8988T (cell line): ENCODE measurements at regions not wholly inside any gene's neighbourhood (a gene's known extent, or its start where the extent isn't known, plus 50 kb on each side); places are given as distances from the start of the nearest gene placed in this dataset.

Source experiments
- DNase-seq: peaks from one replicate; pipeline ENCODE4 v3.0.0; 2011

DNA sequence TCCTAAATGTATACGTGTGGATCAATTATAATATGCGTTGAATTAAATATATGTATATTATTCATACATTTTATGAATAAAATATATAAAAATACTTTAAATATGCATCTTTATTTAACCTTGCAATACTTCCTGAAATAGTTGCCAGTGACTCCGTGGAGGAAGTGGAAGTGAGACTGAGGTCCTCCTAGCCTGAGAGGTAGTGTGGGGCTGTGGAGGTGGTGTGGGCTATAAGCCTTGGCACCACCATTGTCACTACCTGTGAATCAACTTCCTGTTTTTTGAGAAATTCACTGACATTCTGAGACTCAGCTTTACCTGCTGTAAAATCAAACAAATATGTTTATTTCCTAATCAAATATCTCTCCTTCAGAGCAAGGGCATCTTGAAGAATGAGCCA lies 514.2 kb downstream of the VRK1 start:
- no peak for DNase-seq

DNA sequence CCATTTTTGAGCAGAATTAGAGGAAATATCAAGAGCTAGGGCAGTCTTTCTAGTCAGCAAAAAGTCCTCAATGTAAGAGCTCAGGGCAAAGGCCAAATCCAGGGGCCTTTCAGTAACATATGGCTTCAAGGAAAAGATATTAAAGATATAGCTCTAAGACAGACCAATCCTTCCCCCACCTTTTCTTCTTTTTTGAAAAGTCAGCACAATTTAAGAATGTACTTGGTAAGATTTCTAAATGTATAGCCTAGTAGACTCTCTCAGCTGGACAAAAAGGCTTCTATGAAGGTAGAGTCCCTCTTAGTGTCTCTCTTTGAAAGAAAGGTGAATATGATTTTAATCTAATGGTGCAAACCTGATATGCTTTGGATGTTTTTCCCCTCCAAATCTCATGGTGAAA lies 515.7 kb downstream of the VRK1 start:
- no peak for DNase-seq

DNA sequence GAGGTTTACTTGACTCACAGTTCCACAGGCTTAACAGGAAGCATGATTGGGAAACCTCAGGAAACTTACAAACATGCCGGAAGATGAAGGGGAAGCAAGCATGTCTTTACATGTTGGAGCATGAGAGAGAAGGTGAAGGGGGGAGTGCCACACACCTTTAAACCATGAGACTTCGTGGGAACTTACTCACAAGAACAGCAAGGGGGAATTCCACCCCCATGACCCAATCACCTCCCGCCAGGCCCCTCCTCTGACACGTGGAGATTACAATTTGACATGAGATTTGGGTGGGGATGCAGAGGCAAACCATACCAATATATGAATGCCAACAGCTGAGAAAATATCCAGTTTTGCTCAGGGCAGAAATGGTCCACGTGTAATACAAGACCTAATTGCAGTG lies 518.6 kb downstream of the VRK1 start:
- DNase-seq, result no peak

DNA sequence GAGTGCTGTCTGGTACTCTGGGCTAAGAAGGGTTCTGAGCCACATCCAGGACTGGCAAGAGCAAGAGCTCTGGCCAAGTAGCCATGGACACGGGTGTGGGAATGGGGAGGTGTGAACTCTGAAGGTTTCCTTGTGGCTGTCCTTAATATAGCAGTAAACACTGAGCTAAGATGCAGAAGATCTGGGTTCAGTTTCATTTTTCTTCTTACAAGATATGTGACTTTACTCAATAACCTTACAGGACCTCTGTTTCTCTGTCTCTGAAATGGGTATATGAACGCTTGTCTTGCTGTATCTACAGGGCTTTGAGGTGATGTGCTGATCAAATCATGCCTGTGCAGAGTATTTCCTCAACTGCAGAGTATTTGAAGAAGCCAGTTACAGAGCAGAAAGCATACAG lies 521.2 kb downstream of the VRK1 start:
- no peak for DNase-seq

DNA sequence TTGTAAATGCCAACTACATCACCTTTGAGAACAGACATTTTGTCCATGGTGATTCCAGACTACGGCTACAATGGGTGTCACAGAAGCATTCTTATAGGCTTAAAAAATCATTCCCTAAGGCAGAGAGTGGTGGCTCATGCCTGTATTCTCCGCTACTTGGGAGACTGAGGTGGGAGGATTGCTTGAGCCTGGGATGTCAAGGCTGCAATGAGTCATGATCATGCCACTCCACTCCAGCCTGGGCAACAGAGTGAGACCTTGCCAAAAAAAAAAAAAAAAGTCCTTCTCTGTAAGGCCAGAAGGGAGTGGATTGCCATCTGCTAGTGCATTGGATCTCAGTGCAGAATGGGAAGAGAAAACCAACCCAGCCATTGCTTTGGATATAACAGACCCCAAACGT lies 522.5 kb downstream of the VRK1 start:
- no peak for DNase-seq

DNA sequence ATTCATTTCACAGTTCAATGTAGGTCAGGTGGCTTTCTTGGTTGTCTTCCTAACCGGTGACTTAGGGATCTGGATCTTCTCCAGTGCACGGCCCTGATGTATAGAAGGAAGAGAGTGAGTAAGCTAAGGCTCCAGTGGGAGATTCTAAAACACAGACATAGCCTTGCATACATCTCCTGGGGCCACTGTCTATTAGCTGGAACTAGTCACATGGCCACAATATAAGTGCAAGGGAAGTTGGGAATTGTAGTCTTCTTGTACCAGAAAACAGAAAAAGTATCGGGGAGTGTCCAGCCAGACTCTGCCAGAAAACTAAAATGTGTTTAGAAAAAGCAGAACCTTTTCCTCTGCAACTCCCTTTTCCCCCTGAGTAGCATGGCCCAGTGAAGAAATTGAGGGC lies 531.6 kb downstream of the VRK1 start:
- DNase-seq, result no peak

DNA sequence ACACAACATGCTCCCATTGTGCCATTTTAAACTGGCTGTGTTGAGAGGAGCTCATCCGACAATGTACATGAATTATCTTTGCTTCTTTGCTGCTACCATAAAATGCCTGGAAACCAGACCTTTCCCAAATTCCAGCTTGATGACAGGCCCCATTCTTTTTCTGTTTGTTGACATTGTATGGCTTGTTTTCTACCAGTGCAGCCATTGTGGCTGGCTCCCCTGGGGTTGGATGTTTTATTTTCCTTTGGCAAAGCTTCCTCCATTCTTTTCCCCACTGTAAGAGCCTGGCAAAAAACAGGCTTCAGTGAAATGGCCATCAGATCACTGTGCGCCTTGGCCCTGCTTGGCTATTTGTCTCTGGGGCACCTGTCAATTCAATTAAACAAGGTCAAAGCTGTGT lies 532.5 kb downstream of the VRK1 start:
- no peak for DNase-seq

DNA sequence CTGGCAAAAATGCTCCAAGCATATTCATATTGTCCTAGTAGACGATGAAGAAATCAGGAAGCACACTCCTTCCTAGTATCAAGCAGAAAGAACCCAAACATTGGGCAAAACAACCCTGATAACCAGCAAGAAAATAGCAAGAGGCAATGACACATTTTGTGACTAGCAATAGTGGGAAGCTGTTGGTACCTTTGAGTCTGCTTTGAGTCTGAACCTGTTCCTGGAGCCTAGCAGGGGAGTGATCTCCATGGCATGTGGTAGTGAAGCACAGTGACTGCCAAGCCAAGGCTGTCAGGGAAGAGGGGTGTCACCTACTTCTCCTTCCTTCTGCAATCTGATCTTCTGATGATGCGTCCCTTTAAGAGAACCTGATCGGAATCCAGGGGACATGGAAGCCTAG lies 533.9 kb downstream of the VRK1 start:
- no peak for DNase-seq

DNA sequence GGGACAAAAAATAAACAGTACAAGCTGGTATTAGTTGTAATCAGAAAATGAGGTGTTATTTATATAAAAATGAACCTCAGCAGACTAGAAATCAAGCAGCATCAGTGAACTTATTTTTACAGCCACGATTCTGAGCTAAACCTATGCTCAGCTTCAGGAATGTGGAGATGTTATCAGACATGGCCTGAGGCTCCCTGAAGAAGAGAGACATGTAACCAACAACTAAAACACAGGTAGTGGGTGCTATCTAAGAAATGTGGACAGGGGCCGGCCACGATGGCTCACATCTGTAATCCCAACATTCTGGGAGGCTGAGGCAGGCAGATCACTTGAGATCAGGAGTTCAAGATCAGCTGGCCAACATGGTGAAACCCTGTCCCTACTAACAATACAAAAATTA lies 534.3 kb downstream of the VRK1 start:
- DNase-seq, result no peak

DNA sequence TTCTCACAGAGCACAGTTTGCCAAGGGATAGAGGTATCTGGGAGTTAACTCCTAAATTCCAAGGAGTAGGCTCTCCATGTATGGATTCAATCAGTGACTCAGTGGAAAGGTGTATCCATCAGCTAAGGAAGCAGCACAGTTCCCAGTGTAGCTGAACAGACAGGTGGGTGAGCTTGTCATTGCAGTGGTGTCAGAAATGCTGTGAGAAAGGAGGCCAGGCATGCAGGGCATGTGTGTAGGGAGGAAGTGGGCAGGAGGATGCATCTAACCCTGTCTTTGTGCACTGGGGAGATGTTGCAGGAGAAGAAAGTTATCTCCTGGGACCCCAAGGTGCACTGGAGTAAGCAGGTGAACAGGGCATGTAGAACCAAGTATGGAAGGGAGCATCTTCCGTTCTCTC lies 539.0 kb downstream of the VRK1 start:
- DNase-seq, result no peak

DNA sequence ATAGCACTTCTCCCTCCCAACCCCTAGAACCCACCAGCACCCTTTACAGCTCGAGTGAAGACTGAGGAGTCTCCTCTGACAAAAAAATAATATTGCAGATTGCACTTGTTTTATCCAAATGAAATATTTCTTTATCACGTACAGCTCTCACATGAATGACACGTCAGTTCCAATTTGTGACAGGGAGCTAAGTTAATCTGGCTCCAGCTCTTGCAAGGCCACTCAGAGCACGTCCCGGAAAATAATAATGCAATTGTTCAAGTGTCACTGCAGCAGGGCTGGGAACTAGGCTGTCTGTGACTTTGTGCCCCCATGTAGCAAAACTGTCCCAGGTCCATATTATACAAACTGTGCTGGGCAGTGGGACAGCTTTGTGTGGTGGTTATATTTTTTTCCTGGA lies 539.6 kb downstream of the VRK1 start:
- DNase-seq, result no peak

DNA sequence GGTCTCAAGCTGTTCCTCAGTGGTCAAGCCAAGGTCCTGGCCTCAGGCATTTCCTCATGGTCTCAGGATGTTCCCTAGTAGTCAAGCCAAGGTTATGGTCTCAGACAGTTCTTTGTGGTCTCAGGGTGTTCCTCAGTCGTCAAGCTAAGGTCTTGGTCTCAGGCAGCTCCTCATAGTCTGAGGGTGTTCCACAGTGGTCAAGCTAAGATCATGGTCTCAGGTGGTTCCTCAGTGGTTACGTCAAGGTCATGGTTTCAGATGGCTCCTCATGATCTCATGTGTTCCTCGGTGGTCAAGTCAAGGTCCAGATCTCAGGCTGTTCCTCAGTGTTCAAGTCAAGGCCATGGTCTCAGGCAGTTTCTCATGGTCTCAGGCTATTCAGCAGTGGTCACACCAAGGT lies 540.1 kb downstream of the VRK1 start:
- no peak for DNase-seq

DNA sequence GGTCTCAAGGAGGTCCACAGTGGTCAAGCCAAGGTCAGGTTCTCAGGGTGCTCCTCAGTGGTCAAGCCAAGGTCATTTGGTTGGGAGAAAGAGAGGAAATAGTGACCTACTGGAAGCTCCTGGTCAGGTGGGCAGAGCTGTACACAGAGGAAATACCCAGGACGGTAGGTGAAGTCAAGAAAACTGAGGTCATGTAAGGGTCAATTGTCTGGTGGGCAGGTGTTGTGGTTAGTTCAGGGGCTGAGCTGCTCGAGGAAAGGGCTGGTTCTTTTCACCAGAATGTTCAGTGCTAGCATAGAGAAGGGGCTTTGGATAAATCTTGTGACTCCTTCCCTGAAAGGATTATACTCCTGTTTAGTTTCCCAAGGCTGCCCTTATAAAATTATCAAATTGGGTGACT lies 540.5 kb downstream of the VRK1 start:
- no peak for DNase-seq

DNA sequence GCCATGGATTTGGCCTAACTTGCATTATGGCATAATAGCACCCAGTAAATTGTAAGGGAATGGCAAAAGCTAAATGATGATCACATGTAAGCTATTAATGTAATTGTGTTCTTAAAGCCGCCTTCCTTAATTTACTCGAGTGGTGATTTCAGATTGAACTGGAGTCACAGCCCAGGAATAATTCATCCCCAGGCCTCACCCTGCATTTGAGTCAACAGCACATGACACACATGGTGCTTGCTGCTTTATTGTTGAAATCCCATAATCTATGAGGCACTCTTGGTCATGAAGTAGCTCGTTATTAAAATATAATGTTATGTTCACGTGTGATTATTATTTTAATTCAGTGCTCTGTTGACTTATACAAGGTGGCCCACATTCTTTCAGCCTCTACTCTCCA lies 547.5 kb downstream of the VRK1 start:
- no peak for DNase-seq

DNA sequence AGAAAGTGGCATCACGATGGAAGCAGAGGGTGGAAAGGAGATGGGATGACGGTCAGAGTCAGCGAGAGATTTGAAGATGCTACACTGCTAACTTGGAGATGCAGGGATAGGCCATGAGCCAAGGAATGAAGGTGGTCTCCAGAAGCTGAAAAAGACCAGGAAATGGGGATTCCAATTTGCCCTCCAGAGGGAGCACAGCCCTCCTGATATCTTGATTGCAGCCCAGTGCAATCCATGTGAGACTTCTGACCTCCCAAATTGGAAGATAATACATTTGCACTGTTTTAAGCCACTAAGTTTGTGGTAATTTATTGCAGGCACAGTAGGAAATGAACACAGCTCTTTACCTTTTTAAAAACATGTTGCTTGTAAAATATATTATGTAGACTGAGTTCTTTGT lies 549.5 kb downstream of the VRK1 start:
- DNase-seq, result no peak

DNA sequence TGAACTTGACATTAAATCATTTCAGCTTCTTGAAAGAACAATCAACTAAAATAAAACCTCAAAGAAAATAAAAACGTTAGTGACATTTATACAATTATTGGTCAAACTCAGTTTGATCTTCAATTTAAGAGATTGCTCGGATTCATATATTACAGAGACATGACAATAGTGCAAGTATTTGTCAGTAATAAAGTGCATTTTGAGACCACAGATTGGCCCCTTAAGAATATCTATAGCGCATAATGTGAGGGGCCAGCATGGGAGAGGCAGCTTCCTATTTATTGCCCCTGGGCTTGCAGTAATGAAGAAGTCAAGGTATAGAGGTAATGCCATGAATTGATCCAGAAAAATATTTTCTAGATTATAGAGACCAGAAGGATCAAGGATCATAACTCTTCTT lies 552.3 kb downstream of the VRK1 start:
- DNase-seq, result no peak

DNA sequence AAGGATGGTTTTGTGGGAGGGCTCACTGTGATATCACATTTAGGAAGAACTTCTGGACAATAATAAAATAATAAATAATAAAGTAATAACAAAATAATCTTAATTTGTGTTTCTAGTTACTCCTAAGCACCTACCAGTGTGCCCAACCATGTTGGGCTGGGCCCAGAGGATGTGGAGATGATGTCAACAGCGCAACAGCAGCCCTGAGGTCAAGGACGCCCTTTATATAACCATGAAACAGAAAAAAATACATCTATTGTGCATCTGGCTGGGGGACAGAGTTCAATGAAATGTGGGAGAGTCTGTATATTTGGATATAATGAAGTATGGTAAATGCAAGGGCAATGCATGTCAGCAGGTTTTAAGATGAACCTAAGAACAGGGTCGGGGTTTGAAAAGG lies 552.8 kb downstream of the VRK1 start:
- DNase-seq, result no peak

DNA sequence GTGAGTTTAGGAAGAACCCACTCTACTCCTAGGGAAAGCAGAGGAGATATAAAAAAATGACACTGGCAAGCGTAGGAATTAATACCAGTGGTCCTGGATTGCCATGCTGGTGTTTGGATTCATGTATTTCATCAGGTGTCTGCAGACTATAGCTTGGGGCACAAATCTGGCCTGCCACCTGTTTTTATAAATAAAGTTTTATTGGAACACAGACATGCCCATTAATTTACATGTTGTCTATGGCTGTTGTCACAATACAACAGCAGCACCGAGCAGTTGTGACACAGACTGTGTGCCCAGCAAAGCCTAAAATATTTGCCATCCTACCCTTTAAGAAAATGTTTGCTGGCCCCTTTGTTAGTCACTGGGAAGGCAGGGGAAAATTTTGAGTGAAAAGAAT lies 553.2 kb downstream of the VRK1 start:
- DNase-seq, result no peak

DNA sequence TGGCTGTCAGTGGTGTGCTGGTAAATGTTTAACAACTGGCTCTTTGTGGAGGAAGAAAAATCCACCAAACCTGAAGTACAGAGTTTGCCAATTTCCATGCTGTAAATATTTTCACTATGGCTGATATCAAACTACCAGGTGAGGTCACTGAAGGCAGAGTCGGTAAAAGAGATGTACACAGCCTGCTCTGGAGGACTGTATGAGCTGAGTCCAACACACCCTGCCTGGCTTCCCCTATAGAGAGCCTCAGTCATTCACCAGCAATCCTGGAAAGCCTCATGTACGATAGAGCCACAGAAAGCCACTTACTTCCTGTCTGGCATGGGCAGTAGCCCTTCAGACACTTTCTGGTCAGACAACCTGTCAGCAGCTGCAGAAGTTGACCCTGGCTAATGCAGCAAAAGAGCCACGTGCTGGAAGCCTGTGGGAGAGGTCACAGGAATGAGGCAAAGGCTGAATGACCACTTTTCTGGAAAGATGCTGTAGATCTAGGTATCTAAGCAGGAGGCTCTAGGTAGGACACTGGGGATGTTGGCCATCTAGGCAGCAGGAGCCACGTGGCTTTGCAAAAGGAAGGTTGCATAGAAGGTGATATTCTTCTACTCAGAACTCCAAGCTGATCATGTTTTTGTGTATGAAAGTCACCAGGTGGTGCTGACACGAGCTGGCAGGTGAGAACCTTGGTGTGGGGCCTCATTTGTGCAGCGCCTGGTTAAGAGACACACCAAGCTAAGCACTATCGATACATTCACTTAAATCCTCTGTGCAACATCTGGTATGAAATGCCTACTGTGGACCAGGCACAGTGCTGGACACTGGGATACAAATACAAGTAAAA lies 553.9 kb downstream of the VRK1 start:
- DNase-seq, result no peak

DNA sequence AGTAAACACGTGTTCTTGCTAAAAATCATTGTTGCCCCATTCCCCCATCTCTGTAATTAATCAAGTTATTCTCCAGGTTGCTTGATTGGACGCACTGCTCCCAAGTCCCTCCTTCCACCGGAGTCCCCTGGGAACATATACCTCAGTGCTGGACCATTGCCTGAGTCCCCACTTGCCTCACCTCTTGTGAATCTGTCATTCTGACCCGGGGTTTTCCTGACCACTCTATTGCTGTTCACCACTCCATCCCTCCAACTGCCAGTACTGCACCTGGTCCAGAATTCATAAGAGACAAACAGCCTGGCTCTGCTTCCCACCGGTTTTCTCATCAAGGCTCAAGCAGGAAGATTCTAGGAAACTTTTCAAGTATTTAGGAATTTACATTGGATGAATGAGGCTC lies 555.9 kb downstream of the VRK1 start:
- DNase-seq, result no peak

DNA sequence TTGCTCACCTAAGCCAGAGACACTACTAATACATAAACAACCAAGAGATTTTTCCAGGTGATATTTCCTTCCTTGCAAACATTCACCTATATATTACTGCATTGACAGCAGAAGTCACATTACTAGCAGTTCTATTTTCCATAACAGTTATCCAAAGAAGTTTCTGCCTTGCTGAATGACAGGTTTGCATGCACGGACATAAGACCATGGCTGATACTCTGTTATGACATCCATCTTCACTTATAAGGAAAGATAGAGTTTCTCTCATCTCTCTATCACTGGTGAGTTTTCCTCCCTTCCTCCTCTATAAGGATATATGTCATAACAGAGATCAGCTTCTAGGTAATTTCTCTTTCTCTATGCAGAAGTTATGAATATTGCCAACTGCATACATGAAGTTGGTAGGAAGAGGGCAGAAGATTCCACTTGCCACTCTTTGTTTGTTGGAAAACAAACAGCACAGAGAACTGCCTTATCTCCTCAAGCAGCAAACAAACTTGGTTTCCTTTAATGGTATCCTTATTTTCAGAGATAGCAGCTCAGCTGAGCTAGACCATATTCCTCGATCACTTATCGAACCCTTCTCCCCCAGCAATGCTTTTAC lies 557.0 kb downstream of the VRK1 start:
- DNase-seq, result no peak

DNA sequence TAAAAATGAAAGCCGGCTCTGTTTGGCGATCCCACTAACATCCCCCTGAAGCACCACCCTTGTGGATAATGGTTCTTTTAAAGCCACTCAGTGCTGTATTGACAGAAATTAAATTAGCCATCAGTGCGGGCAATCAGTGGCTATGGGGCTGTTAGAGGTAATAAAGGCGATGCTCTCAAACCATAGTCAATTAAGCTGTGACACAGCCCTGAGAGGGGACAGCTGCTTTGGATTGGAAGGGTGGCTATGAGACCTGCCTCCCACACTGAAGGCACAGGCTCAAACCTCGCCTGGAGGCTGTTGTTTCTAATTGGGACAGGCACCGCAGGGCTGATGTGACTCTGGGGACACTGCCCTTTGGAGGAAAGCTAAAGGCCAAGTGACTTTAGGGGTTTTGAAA lies 562.2 kb downstream of the VRK1 start:
- no peak for DNase-seq

DNA sequence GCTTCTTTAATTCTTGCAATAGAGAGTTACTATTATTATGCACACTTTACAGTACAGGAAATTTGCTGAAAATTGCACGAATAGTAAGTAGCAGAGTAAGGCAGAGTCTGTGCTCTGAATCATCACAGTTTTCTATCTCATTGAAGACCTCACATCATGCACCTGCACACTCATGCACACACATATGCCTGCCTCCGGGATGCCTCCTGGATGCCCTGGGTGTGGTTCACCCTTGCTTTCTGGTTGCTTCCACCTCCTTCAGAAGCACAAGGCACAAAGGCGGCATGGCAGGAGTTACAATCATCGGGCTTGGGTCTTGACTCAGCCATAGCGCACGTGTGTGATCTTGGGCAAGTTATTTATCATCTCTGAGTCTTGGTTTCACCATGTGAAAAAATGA lies 564.0 kb downstream of the VRK1 start:
- no peak for DNase-seq

DNA sequence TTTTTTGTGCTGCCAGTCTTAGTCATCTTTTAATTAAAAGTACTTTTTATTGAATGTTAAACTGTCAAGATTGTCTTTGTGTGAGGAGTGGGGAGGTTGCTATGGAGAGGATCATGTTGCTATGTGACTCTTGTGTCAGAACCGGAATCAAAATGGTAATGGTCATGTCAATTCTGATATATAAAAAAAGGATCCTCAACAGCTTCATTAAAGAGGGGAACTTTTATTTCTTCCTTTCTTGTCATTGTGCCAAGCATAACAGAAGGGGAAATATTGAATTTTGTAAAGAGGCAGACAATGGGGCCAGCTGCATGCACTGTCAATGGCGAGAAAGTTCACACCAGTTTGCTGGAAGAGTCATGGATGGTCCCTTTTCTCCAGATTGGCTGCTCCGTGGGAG lies 564.8 kb downstream of the VRK1 start:
- DNase-seq, result no peak

DNA sequence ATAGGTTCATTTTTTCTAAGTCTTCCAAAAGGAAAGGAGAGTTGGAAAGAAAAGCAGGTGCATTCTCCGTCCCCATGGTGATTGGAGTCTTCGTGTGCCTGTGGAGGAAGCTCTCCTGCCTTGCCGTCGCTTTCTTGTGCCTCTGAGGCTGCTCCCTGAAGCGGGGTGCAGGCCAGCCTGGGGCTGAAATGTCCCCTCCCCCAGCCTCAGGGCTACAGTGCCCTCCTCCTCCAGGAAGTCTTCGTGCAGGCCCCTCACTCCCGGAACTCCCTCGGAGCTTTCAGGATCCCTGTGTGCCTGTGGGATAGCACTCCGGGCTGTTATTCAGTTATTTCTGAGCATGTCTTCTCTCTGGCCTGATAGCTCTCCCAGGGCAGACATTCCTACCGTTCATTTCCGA lies 569.2 kb downstream of the VRK1 start:
- no peak for DNase-seq
